ENCODE measurements at regions not wholly inside any gene's neighbourhood (a gene's known extent, or its start where the extent isn't known, plus 50 kb on each side); places are given as distances from the start of the nearest gene placed in this dataset.
"Not testable (repeated sequence)": the region's sequence is repeated elsewhere in the genome, so short reads cannot be mapped to it uniquely, and the experiment has no call there.

- no peak for DNase-seq (ENCODE audit: low read depth)
Observed at GRCh38 chr4:116544946-116545345, 540.4 kb downstream of the TRAM1L1 start.

- DNase-seq (ENCODE audit: low read depth), result no peak
Observed at GRCh38 chr4:116539744-116540143, 545.6 kb downstream of the TRAM1L1 start.

GRCh38 chr4:116537828-116538227 lies 547.5 kb downstream of the TRAM1L1 start:
- DNase-seq (ENCODE audit: low read depth), result no peak

- not testable (repeated sequence) for DNase-seq (ENCODE audit: low read depth)
Observed at GRCh38 chr4:116536024-116536423, 549.4 kb downstream of the TRAM1L1 start.

- DNase-seq (ENCODE audit: low read depth), result no peak
Observed at GRCh38 chr4:116531870-116532269, 553.5 kb downstream of the TRAM1L1 start.

GRCh38 chr4:116531026-116531425 lies 554.4 kb downstream of the TRAM1L1 start:
- DNase-seq (ENCODE audit: low read depth), result no peak

- DNase-seq (ENCODE audit: low read depth), result no peak
Observed at GRCh38 chr4:116530048-116530447, 555.3 kb downstream of the TRAM1L1 start.

- DNase-seq (ENCODE audit: low read depth), result no peak
Observed at GRCh38 chr4:116529129-116529528, 556.2 kb downstream of the TRAM1L1 start.

- no peak for DNase-seq (ENCODE audit: low read depth)
Observed at GRCh38 chr4:116522922-116523321, 562.5 kb downstream of the TRAM1L1 start.

GRCh38 chr4:116520886-116521285 lies 564.5 kb downstream of the TRAM1L1 start:
- no peak for DNase-seq (ENCODE audit: low read depth)

- DNase-seq (ENCODE audit: low read depth), result no peak
Observed at GRCh38 chr4:116516711-116517110, 568.7 kb downstream of the TRAM1L1 start.

GRCh38 chr4:116515959-116516358 lies 569.4 kb downstream of the TRAM1L1 start:
- no peak for DNase-seq (ENCODE audit: low read depth)

- DNase-seq (ENCODE audit: low read depth), result no peak
Observed at GRCh38 chr4:116512552-116512951, 572.8 kb downstream of the TRAM1L1 start.

- peak; percentile 5 for DNase-seq (ENCODE audit: low read depth)
Observed at GRCh38 chr4:116501954-116502353, 583.4 kb downstream of the TRAM1L1 start.

- no peak for DNase-seq (ENCODE audit: low read depth)
Observed at GRCh38 chr4:116500225-116500624, 585.2 kb downstream of the TRAM1L1 start.

GRCh38 chr4:116489739-116490138 lies 595.6 kb downstream of the TRAM1L1 start:
- no peak for DNase-seq (ENCODE audit: low read depth)

GRCh38 chr4:116486401-116486800 lies 599.0 kb downstream of the TRAM1L1 start:
- DNase-seq (ENCODE audit: low read depth), result no peak

- no peak for DNase-seq (ENCODE audit: low read depth)
Observed at GRCh38 chr4:116480546-116480945, 604.8 kb downstream of the TRAM1L1 start.

GRCh38 chr4:116478343-116478742 lies 607.0 kb downstream of the TRAM1L1 start:
- no peak for DNase-seq (ENCODE audit: low read depth)

- no peak for DNase-seq (ENCODE audit: low read depth)
Observed at GRCh38 chr4:116469582-116469981, 615.8 kb downstream of the TRAM1L1 start.

GRCh38 chr4:116453127-116453526 lies 632.2 kb downstream of the TRAM1L1 start:
- DNase-seq (ENCODE audit: low read depth), result peak; percentile 19

- DNase-seq (ENCODE audit: low read depth), result no peak
Observed at GRCh38 chr4:116449764-116450163, 635.6 kb downstream of the TRAM1L1 start.

GRCh38 chr4:116444117-116444516 lies 641.3 kb downstream of the TRAM1L1 start:
- no peak for DNase-seq (ENCODE audit: low read depth)

- DNase-seq (ENCODE audit: low read depth), result no peak
Observed at GRCh38 chr4:116438981-116439729, 646.2 kb downstream of the TRAM1L1 start.
